Naive thymus-derived CD4-positive, alpha-beta T cell (primary cell): ENCODE measurements at regions not wholly inside any gene's neighbourhood (a gene's known extent, or its start where the extent isn't known, plus 50 kb on each side); places are given as distances from the start of the nearest gene placed in this dataset.
"Not testable (repeated sequence)": the region's sequence is repeated elsewhere in the genome, so short reads cannot be mapped to it uniquely, and the experiment has no call there.

Source experiments
- ATAC-seq: fragments of 150-1000 bp; cut with Tn5 transposase; 2 replicates; pipeline ENCODE4 v1.10.0; 2021; ENCODE audit warnings: mild to moderate bottlenecking, moderate library complexity
- CTCF ChIA-PET: fragments of 350-600 bp; sonication (Branson Sonifier 250); formaldehyde crosslinking; loops from one replicate; lab custom pipeline; 2021; ENCODE audit warnings: antibody characterized with exemption; lab: Charles Lee
- POLR2A ChIA-PET: fragments of 350-600 bp; sonication (Branson Sonifier 250); formaldehyde crosslinking; loops from one replicate; lab custom pipeline; 2021; ENCODE audit warnings: antibody characterized with exemption, inconsistent platforms; lab: Charles Lee
- DNase-seq, 9 donors: peaks; one replicate each; pipeline versions ENCODE4 v3.0.0 to v3.0.0-alpha.2; 2020 to 2022; ENCODE audit warnings: mixed read lengths in 1 of 9
- H3K27ac ChIP-seq: one replicate; pipeline ENCODE4 v1.7.0; 2013; ENCODE audit warnings: mild to moderate bottlenecking, low read depth, low read length, moderate library complexity
- H3K27me3 ChIP-seq, 2 donors: one replicate each; pipeline ENCODE4 v1.7.0; 2013; ENCODE audit warnings: low read length in 2 of 2, mild to moderate bottlenecking in 2 of 2, moderate library complexity in 2 of 2; ENCODE audit not compliant: control insufficient read depth in 2 of 2, insufficient read depth in 2 of 2
- H3K36me3 ChIP-seq, 3 experiments: 1 replicate in 2 of 3; 2 replicates in 1 of 3; pipeline ENCODE4 v1.7.0; 2013; ENCODE audit warnings: low read length in 3 of 3, mild to moderate bottlenecking in 3 of 3, moderate library complexity in 1 of 3; ENCODE audit not compliant: insufficient read depth in 3 of 3, control insufficient read depth in 2 of 3
- H3K4me1 ChIP-seq, 2 donors: one replicate each; pipeline ENCODE4 v1.7.0; 2013; ENCODE audit warnings: low read length in 2 of 2, mild to moderate bottlenecking in 2 of 2, moderate library complexity in 1 of 2; ENCODE audit not compliant: control insufficient read depth in 2 of 2, insufficient read depth in 2 of 2
- H3K4me3 ChIP-seq: 2 replicates; pipeline ENCODE4 v1.7.0; 2013; ENCODE audit warnings: mild to moderate bottlenecking, low read length
- H3K9me3 ChIP-seq, 3 experiments: 1 replicate in 2 of 3; 2 replicates in 1 of 3; pipeline ENCODE4 v1.7.0; 2013; ENCODE audit warnings: low read length in 3 of 3; ENCODE audit not compliant: control insufficient read depth in 2 of 3
- H3K27ac Mint-ChIP-seq, 9 donors: one replicate each; pipeline ENCODE4 v1.8.0; 2020 to 2022; ENCODE audit warnings: mixed read lengths in 9 of 9, mild to moderate bottlenecking in 8 of 9, moderate library complexity in 5 of 9, inconsistent platforms in 2 of 9
- H3K27me3 Mint-ChIP-seq, 5 donors: one replicate each; pipeline ENCODE4 v1.8.0; 2021 to 2022; ENCODE audit warnings: mixed read lengths in 5 of 5, mild to moderate bottlenecking in 1 of 5
- H3K36me3 Mint-ChIP-seq, 5 donors: one replicate each; pipeline ENCODE4 v1.8.0; 2020 to 2022; ENCODE audit warnings: mixed read lengths in 5 of 5, mild to moderate bottlenecking in 3 of 5, inconsistent platforms in 1 of 5
- H3K4me1 Mint-ChIP-seq, 7 donors: one replicate each; pipeline ENCODE4 v1.8.0; 2020 to 2022; ENCODE audit warnings: mixed read lengths in 7 of 7, mild to moderate bottlenecking in 3 of 7, inconsistent platforms in 1 of 7
- H3K4me3 Mint-ChIP-seq, 10 donors: one replicate each; pipeline ENCODE4 v1.8.0; 2020 to 2022; ENCODE audit warnings: mild to moderate bottlenecking in 10 of 10, mixed read lengths in 10 of 10, moderate library complexity in 6 of 10, inconsistent platforms in 2 of 10
- H3K9me3 Mint-ChIP-seq, 11 donors: one replicate each; pipeline ENCODE4 v1.8.0; 2020 to 2022; ENCODE audit warnings: mixed read lengths in 11 of 11, mild to moderate bottlenecking in 4 of 11, inconsistent platforms in 1 of 11, moderate library complexity in 1 of 11
- intact Hi-C, 2 donors: fragments of 100-400 bp; cut with micrococcal nuclease; formaldehyde crosslinking; loops; one replicate each; pipeline ENCODE4 v1.15.1; 2023

GRCh38 chr10:6986927-6987326, 406.9 kb upstream of the PRKCQ start:
- H3K36me3 ChIP-seq, result no peaks in the 10 kb centered on the region
- intact Hi-C loops, result no loop called here
- Mint-ChIP-seq H3K4me3 (no peak overlapping the region), H3K27me3 (peaks cover 0 to 6% (median 5%) of the 10 kb centered on the region in 5 donors), H3K9me3 (peaks cover 0 to 8% (median 0%) of the 10 kb centered on the region in 11 donors), H3K36me3 (peaks cover 0 to 5% (median 0%) of the 10 kb centered on the region in 5 donors), H3K27ac (no peak overlapping the region), H3K4me1 (peaks cover 4 to 8% (median 6%) of the 10 kb centered on the region in 7 donors)
- no peak overlapping the region for H3K4me3 ChIP-seq
- ATAC-seq (no peak), DNase-seq (no peak)
- H3K9me3 ChIP-seq, result no peaks in the 10 kb centered on the region
- H3K4me1 ChIP-seq, result peaks cover 0 to 11% of the 10 kb centered on the region in 2 donors
- CTCF ChIA-PET, result no interaction called here
- no peak overlapping the region for H3K27ac ChIP-seq
- POLR2A ChIA-PET, result no interaction called here
- no peaks in the 10 kb centered on the region for H3K27me3 ChIP-seq

GRCh38 chr10:6985644-6986043, 405.6 kb upstream of the PRKCQ start:
- CTCF ChIA-PET, result no interaction called here
- no peaks in the 10 kb centered on the region for H3K27me3 ChIP-seq
- no peaks in the 10 kb centered on the region for H3K9me3 ChIP-seq
- DNase-seq (no peak), ATAC-seq (no peak)
- H3K27ac ChIP-seq, result no peak overlapping the region
- H3K4me3 ChIP-seq, result no peak overlapping the region
- peaks cover 0 to 11% (median 2%) of the 10 kb centered on the region in 5 donors for H3K27me3 Mint-ChIP-seq
- intact Hi-C loops, result no loop called here
- no peaks in the 10 kb centered on the region for H3K36me3 ChIP-seq
- no peak overlapping the region for H3K4me3 Mint-ChIP-seq
- H3K36me3 Mint-ChIP-seq, result peaks cover 0 to 2% (median 0%) of the 10 kb centered on the region in 5 donors
- H3K4me1 ChIP-seq, result peaks cover 0 to 4% of the 10 kb centered on the region in 2 donors
- POLR2A ChIA-PET, result no interaction called here
- H3K27ac Mint-ChIP-seq, result no peak overlapping the region
- H3K9me3 Mint-ChIP-seq, result peaks cover 0 to 6% (median 0%) of the 10 kb centered on the region in 11 donors
- H3K4me1 Mint-ChIP-seq, result peaks cover under 1 to 6% (median 2%) of the 10 kb centered on the region in 7 donors

GRCh38 chr10:6984971-6985370, 404.9 kb upstream of the PRKCQ start:
- ChIA-PET POLR2A (no interaction called here), CTCF (no interaction called here)
- H3K4me3 ChIP-seq, result no peak overlapping the region
- H3K27ac ChIP-seq, result no peak overlapping the region
- no peak overlapping the region for H3K4me3 Mint-ChIP-seq
- no peak overlapping the region for H3K27ac Mint-ChIP-seq
- no peak for DNase-seq
- peaks cover 0 to 15% (median 5%) of the 10 kb centered on the region in 5 donors for H3K27me3 Mint-ChIP-seq
- no peaks in the 10 kb centered on the region for H3K36me3 ChIP-seq
- intact Hi-C loops, result loop anchor here in 1 of 2 donors (5.0 kb wide), 1 partner anchor 58 kb away; no protein-coding TSS in a partner anchor
- no peaks in the 10 kb centered on the region for H3K4me1 ChIP-seq
- H3K4me1 Mint-ChIP-seq, result peaks cover 0 to 8% (median 2%) of the 10 kb centered on the region in 7 donors
- no peaks in the 10 kb centered on the region for H3K9me3 ChIP-seq
- H3K27me3 ChIP-seq, result no peaks in the 10 kb centered on the region
- peaks cover 0 to 1% (median 0%) of the 10 kb centered on the region in 5 donors for H3K36me3 Mint-ChIP-seq
- peaks cover 0 to 6% (median 0%) of the 10 kb centered on the region in 11 donors for H3K9me3 Mint-ChIP-seq
- ATAC-seq, result no peak

- H3K9me3 Mint-ChIP-seq, H3K36me3 Mint-ChIP-seq, H3K27ac ChIP-seq, H3K27me3 ChIP-seq, H3K4me3 Mint-ChIP-seq, H3K27ac Mint-ChIP-seq, H3K36me3 ChIP-seq, POLR2A ChIA-PET, H3K9me3 ChIP-seq, H3K4me1 Mint-ChIP-seq, CTCF ChIA-PET, ATAC-seq, H3K4me3 ChIP-seq, H3K4me1 ChIP-seq, DNase-seq: not testable (repeated sequence)
- intact Hi-C loops, result loop anchor here in 1 of 2 donors (5.0 kb wide), 1 partner anchor 57 kb away; no protein-coding TSS in a partner anchor
- H3K27me3 Mint-ChIP-seq, result peaks cover 0 to 21% (median 5%) of the 10 kb centered on the region in 5 donors
Observed at GRCh38 chr10:6984016-6984415, 403.9 kb upstream of the PRKCQ start.

GRCh38 chr10:6980353-6980752, 400.3 kb upstream of the PRKCQ start:
- no peaks in the 10 kb centered on the region for H3K36me3 Mint-ChIP-seq

GRCh38 chr10:6979371-6979770, 399.3 kb upstream of the PRKCQ start:
- DNase-seq (no peak), ATAC-seq (no peak)
- Histone ChIP-seq H3K4me3 (no peak overlapping the region), H3K9me3 (no peaks in the 10 kb centered on the region), H3K27ac (no peak overlapping the region), H3K27me3 (no peaks in the 10 kb centered on the region), H3K36me3 (no peaks in the 10 kb centered on the region), H3K4me1 (peaks cover 0 to 3% of the 10 kb centered on the region in 2 donors)
- H3K9me3 Mint-ChIP-seq, result peaks cover 0 to 5% (median 0%) of the 10 kb centered on the region in 11 donors
- peaks cover 0 to 12% (median 4%) of the 10 kb centered on the region in 7 donors for H3K4me1 Mint-ChIP-seq
- POLR2A ChIA-PET, result no interaction called here
- H3K36me3 Mint-ChIP-seq, result no peaks in the 10 kb centered on the region
- no peak overlapping the region for H3K4me3 Mint-ChIP-seq
- no peak overlapping the region for H3K27ac Mint-ChIP-seq
- intact Hi-C loops, result no loop called here
- peaks cover 0 to 32% (median 5%) of the 10 kb centered on the region in 5 donors for H3K27me3 Mint-ChIP-seq
- CTCF ChIA-PET, result no interaction called here

More at GRCh38 chr10:6980353-6980752, 400.3 kb upstream of the PRKCQ start:
- H3K27ac Mint-ChIP-seq, result no peak overlapping the region
- POLR2A ChIA-PET, result no interaction called here
- peaks cover 0 to 8% (median 0%) of the 10 kb centered on the region in 7 donors for H3K4me1 Mint-ChIP-seq
- intact Hi-C loops, result loop anchor here in 1 of 2 donors (5.0 kb wide), 1 partner anchor 53 kb away; no protein-coding TSS in a partner anchor
- DNase-seq (no peak), ATAC-seq (no peak)
- Histone ChIP-seq H3K9me3 (no peaks in the 10 kb centered on the region), H3K27me3 (no peaks in the 10 kb centered on the region), H3K27ac (no peak overlapping the region), H3K4me1 (no peaks in the 10 kb centered on the region), H3K36me3 (no peaks in the 10 kb centered on the region), H3K4me3 (no peak overlapping the region)
- H3K9me3 Mint-ChIP-seq, result peaks cover 0 to 5% (median 0%) of the 10 kb centered on the region in 11 donors
- CTCF ChIA-PET, result no interaction called here
- H3K4me3 Mint-ChIP-seq, result no peak overlapping the region
- H3K27me3 Mint-ChIP-seq, result peaks cover 0 to 32% (median 5%) of the 10 kb centered on the region in 5 donors

GRCh38 chr10:6978187-6978627, 398.1 kb upstream of the PRKCQ start:
- no peak for ATAC-seq
- Mint-ChIP-seq H3K9me3 (peaks cover 0 to 5% (median 0%) of the 10 kb centered on the region in 11 donors), H3K27ac (no peak overlapping the region), H3K4me1 (peaks cover 2 to 20% (median 12%) of the 10 kb centered on the region in 7 donors), H3K27me3 (peaks cover 0 to 32% (median 5%) of the 10 kb centered on the region in 5 donors), H3K36me3 (no peaks in the 10 kb centered on the region), H3K4me3 (no peak overlapping the region)
- Histone ChIP-seq H3K27ac (no peak overlapping the region), H3K9me3 (no peaks in the 10 kb centered on the region), H3K36me3 (no peaks in the 10 kb centered on the region), H3K4me1 (peaks cover 0 to 9% of the 10 kb centered on the region in 2 donors), H3K4me3 (no peak overlapping the region), H3K27me3 (no peaks in the 10 kb centered on the region)
- CTCF ChIA-PET, result interaction anchor here (0.7 kb wide), 1 partner anchor 1754 kb away, joined by 3 read pairs; no protein-coding TSS in a partner anchor
- intact Hi-C loops, result no loop called here
- POLR2A ChIA-PET, result no interaction called here
- no peak for DNase-seq
